ENCODE measurements at regions not wholly inside any gene's neighbourhood (a gene's known extent, or its start where the extent isn't known, plus 50 kb on each side); places are given as distances from the start of the nearest gene placed in this dataset.

DNA sequence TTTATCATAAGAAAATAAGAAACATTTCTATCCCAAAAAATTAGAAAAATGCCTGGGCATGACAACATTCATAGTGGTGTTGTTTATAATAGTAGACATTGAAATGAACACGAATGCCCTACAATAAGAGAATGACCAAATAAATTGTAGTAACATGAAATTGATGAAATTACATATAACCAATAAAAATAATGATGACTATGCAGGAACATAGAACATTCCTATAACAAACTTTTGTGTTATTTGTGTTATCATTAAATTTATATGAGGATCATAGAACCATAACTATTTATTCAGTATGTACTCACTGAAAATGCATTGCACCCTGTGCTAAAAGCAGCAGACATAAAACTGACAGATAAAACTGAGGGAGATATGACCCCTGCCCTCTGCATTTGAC lies 399.7 kb downstream of the CBLN4 start:
- DNase-seq: no peak
- H3K4me3 Mint-ChIP-seq: no peak overlapping the region
- no peaks in the 10 kb centered on the region for H3K36me3 Mint-ChIP-seq (ENCODE audit: insufficient read depth in 1 of 3, low read depth in 3 of 3)
- Histone ChIP-seq H3K79me2 (ENCODE audit: insufficient read depth, low read length) (no peaks in the 10 kb centered on the region), H2AK5ac (ENCODE audit: insufficient read length, low read length) (no peak overlapping the region), H4K20me1 (ENCODE audit: control insufficient read depth, insufficient read depth, insufficient read length) (no peaks in the 10 kb centered on the region), H3K14ac (ENCODE audit: insufficient read depth, low read length) (no peak overlapping the region), H4K91ac (ENCODE audit: insufficient read length, low read depth, low read length) (no peak overlapping the region), H2BK20ac (ENCODE audit: low read depth, low read length, poor library complexity, severe bottlenecking) (no peak overlapping the region), H4K5ac (ENCODE audit: insufficient read length, low read depth, low read length) (no peak overlapping the region), H3K4me2 (ENCODE audit: insufficient read depth, insufficient read length, low read length) (no peak overlapping the region), H3K56ac (ENCODE audit: insufficient read length, low read depth, low read length) (no peak overlapping the region), H3K9me3 (ENCODE audit: control insufficient read depth, low read depth, low read length) (no peaks in the 10 kb centered on the region), H3K79me1 (ENCODE audit: insufficient read depth, low read depth, low read length, poor library complexity, severe bottlenecking) (no peaks in the 10 kb centered on the region), H3K27ac (ENCODE audit: insufficient read length, low read depth, low read length) (no peak overlapping the region), H3K27me3 (ENCODE audit: insufficient read depth, low read length) (no peaks in the 10 kb centered on the region), H3K23ac (ENCODE audit: insufficient read length, low read depth, low read length) (no peak overlapping the region), H3K4me1 (ENCODE audit: insufficient read depth, low read length) (no peaks in the 10 kb centered on the region), H2BK15ac (ENCODE audit: low read depth, low read length) (no peak overlapping the region), H2BK120ac (ENCODE audit: low read depth, low read length, poor library complexity, severe bottlenecking) (no peak overlapping the region), H4K8ac (replicated peaks; ENCODE audit: insufficient read length, low read depth, low read length) (no peak overlapping the region), H2BK5ac (ENCODE audit: insufficient read length, low read length) (no peak overlapping the region), H3K9ac (ENCODE audit: extremely low read depth, insufficient read length, low read length) (no peak overlapping the region), H3T11ph (ENCODE audit: low read length) (no peak overlapping the region), H2BK12ac (ENCODE audit: insufficient read length, low read depth, low read length) (no peak overlapping the region), H2AFZ (ENCODE audit: low read length) (no peak overlapping the region), H3K4ac (ENCODE audit: low read depth, low read length) (no peak overlapping the region), H3K23me2 (ENCODE audit: insufficient read length, low read depth, low read length, poor library complexity, severe bottlenecking) (no peaks in the 10 kb centered on the region), H3K18ac (ENCODE audit: insufficient read length, low read depth, low read length) (no peak overlapping the region)
- H3K27ac Mint-ChIP-seq: no peak overlapping the region
- no CpG with 5 or more reads among the region's 1 CpG for WGBS (ENCODE audit: extremely low coverage, insufficient read length, low lambda C conversion rate)
- H3K4me1 Mint-ChIP-seq: peaks cover 7 to 8% of the 10 kb centered on the region in 2 experiments; a peak in 3 of 4 replicates
- H3K9me3 Mint-ChIP-seq: no peaks in the 10 kb centered on the region
- H3K27me3 Mint-ChIP-seq (ENCODE audit: low read depth): no peaks in the 10 kb centered on the region; the same call in 1 of the 2 replicates
- TF ChIP-seq, protein P1, sequence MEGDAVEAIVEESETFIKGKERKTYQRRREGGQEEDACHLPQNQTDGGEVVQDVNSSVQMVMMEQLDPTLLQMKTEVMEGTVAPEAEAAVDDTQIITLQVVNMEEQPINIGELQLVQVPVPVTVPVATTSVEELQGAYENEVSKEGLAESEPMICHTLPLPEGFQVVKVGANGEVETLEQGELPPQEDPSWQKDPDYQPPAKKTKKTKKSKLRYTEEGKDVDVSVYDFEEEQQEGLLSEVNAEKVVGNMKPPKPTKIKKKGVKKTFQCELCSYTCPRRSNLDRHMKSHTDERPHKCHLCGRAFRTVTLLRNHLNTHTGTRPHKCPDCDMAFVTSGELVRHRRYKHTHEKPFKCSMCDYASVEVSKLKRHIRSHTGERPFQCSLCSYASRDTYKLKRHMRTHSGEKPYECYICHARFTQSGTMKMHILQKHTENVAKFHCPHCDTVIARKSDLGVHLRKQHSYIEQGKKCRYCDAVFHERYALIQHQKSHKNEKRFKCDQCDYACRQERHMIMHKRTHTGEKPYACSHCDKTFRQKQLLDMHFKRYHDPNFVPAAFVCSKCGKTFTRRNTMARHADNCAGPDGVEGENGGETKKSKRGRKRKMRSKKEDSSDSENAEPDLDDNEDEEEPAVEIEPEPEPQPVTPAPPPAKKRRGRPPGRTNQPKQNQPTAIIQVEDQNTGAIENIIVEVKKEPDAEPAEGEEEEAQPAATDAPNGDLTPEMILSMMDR (conservative IDR thresholded peaks at IDR 0.05): no peak

Data from H9 (cell line).